GM19238 (cell line): ENCODE measurements at regions not wholly inside any gene's neighbourhood (a gene's known extent, or its start where the extent isn't known, plus 50 kb on each side); places are given as distances from the start of the nearest gene placed in this dataset.

Experiments
- DNase-seq: peaks from one replicate; pipeline ENCODE4 v3.0.0; 2011; ENCODE audit warnings: low spot score; ENCODE audit not compliant: insufficient read length

DNA sequence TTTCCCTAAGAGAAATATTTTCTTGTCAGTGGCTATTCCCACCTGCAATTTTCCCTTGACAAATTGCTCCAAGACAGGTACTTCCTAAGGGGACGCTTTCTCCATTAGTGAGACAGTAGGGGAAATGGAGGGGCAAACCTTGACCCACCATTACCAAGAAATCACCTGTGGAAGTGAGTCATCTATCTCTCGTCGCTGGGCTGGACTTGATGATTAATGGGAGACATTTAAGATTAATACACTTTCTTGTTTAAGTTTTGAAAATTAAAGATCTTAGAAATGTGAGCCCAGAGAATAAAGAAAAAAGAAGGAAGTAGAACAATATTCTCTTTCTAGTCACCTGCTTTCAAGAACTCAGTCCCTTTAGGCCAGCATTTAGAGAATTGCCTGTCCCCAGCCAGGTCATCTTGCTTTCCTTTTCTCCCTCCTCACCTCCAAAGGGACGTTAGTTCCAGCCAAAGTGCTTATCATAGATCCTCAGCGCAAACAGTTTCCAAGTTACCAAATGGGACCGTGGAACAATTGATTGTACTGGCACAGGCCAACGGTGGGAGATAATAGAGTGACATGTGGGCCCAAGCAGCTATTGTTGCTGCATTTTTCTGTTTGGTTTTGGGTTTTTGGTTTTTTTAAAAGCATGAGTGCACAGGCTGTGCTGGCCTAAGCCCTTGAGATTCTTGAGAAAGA is 284.4 kb downstream of the ENC1 start:
- DNase-seq = no peak

DNA sequence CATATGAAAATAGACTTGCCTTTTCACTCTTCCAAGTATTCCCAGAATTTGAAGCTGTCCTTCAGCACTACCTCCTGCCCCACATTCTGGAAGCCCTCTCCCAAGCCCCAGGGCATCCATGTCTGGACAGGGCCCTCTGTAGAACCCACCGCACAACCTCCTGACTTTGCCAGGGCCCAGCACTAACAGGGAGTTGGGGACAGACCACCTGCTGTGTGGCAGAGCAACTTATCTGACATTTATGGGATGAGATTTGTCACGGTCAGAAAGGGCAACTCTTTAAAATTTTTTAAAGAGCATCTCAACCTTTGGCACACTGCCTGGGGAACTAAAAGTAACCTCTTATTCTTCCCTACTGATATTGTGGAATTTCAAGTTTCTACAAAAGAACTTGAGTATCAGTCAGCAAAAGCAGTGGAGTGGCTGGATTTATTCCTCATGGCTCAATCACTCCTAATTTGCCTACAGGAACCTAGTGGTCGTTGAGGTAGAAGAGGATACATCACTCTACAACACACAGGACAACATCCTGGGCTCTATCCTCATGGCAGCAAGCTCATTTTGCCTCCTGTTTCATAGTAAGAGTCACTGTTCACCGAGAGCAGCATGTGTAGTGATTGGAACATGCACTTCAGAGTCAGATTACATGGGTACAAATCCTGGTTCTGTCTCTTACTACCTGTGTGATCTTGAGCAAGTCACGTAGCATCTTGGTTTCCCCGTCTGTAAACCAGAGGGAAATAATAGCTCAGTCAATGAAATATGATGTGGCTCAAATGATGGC is 285.3 kb downstream of the ENC1 start:
- DNase-seq = no peak

DNA sequence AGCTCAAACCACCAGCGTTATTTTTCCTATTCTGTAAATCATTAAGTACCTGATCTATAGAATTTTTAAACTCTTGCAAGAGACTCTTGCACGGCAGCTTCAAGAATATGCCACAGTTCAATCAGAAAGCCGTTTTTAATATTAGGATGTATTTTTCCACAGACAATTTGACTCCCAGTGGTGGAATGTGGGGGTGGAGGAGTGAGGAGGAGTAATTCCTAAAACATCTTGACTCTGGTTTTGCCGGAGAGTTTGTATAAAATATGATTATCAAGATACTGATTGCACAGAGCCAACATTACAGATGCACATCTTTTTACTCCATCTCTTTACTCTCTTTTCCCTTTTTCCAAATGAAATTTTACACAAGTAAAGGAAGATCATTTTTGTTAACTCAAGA is 288.3 kb downstream of the ENC1 start:
- no peak for DNase-seq

DNA sequence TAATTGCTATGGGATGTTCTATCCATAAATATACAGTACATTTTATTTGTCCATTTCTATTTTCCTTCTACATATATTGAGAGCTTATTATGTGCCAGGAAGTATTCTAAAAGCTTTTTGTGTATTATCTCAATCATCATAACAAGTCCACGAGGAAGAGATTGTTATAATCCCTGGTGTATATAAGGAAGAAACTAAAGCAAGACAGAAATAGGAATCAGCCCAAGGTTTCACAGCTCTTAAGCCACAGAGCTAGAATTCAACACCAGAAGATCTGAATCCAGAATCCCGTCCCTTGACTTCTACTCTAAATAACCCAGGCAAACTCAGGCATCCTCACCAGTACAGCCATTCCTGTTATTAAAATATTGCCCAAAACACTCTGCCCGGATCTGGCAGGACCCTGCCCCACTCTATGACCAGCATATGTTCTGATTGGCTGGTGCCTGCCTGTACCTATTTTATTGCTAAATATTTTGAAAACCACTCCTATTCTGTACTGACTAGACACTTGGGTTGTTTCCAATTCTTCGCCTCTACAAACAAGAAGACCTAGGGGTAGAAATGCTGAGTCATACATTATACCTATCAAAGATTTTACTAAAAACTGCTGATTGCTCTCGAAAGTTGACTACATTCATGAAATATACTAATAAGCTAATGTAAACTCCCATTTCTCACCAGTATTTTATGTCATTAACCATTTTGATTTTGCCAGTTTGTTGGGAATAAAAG is 297.4 kb downstream of the ENC1 start:
- DNase-seq = no peak

DNA sequence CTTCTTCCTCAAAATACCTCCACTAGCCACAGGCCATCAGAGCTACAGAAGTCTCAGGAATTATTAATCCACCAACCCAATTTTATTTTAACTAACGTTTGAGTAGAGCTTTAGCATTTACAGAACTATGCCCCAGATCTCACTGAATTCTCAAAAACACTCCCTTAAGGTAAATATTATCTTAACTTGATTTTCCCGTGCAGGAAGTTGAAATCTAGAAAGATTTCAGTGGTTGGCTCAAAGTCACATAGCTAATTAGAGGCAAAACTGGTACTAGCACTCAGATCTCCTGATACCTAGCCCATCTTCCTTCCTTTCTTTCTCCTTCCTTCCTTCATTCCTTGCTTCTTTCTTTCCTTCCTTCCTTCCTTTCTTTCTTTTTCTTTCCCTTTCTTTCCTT is 298.3 kb downstream of the ENC1 start:
- no peak for DNase-seq

DNA sequence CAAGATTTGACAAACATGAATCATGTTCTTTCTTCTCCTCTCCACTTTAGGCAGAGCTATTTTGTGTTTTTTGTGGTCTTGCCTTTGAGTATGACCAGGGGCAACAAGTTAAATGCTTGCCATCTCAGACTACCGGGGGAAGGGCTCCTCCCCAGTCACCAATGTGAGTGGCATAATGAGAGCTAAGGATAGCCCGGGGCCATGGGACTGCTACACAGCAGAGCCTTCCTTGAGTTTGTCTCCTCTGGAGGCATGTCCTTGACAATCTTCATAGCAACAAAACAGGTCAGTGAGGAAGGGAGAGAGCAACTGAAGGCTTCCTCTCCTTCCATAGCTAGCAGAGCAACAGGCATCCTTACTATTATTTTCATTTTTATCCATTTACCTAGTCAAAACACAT is 299.3 kb downstream of the ENC1 start:
- DNase-seq = no peak

DNA sequence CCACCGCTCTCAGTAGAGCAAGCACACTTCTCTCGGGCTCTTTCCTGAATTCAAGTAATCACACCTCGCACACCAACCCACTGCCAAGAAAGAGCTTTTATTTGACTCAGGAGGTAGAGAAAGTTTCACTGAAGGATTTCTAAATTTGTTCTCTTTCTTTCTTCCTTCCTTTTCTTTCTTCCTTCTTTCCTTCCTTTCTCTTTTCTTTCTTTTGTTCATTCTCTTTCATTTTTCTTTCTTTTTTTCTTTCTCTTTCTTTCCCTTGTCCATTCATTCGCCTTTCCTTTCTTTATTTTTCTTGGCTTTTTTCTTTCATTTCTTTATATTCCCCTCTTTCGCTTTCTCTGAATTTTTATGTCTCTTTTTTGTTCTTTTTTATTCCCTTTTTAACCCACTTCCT is 300.1 kb downstream of the ENC1 start:
- no peak for DNase-seq

DNA sequence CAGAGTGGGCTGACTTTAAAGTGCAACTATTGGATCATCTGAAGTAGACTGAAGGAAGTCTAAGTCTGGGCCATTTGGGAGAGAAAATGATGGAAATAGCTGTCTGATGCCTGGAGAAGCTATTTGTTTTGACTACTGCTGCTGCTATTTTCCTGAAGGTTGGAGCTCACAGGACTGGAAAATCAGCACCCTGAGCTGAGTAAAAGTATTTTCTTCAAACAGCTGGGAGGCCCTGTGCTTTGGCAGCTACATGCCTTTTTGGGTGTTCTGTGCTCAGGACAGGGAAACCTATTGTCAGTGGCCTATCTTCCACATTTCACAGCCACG is 302.6 kb downstream of the ENC1 start:
- DNase-seq = no peak

DNA sequence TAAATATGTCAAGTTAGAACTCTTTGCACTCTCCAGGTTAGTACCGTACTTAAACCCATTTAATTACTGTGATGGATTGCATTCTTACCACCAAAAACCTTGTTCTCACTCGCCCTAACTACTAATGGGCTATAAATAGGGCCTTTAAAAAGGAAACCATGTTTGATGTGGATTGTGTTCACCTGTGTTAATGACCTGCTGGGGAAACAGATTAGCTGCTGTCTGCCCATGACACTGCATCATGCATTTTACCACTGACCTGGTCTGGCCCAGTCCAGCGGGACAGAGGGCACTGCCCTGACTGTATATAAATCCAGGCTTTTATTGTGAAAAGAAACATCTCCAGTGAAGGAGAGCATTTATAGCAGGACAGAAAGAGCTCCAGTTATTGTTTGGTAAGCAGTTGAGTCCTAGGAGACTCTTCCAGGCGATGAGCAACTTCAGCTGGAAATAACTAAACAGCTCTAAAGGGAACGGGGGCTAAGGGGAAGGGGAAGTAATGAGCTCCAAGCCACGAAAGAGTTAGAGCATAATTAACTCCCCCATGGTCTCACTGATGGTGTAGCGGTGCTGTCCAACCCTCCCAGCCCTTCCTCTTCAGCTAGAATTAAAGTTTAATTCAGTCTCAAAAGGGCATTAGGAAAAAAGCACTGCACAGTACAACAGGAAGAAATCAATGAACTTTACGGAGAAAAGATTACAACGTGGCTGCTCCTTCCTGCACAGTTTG is 303.1 kb downstream of the ENC1 start:
- DNase-seq = no peak

DNA sequence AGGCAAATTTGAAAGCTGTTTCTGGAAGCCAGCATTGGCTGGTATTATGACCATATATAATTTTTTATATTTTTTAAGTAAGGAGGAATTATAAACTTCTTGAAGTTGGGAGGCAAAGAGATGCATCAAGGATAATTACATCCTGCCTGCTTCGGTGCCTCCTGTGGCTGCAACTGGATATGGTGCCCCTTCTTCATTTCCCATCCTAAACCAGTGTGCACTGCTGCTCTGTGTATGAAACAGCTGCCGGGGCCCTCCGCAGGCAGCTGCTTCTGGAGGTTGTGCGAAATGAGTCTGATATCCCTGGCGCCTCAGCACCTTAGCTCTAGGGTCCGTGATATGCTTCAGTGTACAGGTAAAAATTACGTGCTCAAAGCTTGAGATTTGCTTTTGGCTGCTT is 304.2 kb downstream of the ENC1 start:
- DNase-seq = no peak

DNA sequence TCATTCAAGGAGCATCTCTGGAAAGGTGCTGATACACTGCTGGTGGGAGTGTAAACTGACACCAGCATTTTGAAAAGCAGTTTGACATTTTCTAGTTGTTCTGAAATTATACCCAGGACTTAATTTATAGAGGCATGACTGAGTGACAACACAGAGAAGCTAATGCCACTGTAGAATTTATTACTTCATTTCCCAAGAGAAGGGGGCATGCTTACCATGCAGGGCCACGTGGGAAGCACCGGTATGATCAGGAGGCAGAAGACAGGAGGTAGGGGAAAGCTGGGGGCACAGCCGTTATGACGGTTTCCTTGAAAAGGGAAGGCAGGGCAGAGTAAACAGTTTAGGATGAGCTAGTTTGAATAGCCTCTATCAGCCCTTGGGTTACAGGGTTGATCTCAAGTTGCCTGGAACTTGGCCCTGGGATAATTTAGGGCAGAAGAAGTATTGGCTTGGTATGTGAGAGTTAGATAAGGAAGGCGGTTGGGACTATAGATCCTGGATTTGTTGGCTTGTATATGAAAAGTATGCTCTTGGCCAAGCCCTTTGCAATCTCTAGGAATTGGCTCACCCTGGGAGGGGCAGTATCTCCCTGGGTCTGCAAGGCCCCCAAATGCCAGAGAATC is 305.7 kb downstream of the ENC1 start:
- no peak for DNase-seq

DNA sequence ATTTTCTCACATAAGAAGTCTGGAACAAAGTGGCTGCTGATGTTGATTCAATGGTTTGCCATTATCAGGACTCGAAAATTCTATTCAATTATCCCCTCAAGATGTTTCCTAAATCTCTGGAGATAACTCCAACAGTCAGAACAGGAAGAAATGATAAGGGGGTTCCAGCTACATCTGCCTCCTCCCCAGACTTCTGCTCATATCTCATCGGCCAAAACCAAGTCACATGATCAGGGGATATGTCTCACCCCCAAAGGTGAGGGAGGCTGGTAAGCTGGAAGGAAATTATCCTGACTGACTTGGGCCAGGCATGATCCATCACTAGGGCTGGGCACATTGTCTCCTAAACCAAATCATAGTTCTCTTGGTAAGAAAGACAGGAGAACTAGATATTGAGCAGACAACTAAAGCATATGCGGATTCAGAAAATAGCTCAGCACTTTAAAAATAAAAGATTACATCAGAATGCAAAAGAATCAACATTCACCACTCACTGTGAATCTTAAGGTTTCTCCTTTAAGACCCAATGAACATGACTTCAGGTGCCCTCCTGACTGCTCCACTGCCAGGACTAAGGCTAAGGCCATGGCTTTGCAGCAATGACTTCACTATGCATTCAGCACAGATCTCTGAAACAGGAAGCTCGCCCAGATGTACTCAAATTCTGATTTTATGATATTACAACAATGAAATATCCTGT is 306.3 kb downstream of the ENC1 start:
- DNase-seq = no peak

DNA sequence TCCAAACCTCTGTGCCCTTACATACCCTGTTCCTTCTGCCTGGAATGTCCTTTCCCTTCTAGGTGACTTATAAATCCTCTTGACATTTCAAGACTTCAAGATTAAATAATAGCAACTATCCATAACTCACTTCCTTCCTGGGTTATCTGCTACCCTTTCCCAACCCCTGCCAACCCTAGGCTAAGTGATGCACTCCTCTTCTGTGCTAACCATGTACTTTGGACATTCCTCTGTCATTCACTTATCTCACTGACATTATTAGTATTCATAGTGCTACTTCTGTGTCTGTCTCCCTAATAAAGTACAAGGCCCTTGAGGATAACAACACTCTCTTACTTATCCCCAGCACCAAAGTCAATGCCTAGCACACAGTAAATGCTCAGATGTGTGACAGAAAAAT is 307.1 kb downstream of the ENC1 start:
- no peak for DNase-seq

DNA sequence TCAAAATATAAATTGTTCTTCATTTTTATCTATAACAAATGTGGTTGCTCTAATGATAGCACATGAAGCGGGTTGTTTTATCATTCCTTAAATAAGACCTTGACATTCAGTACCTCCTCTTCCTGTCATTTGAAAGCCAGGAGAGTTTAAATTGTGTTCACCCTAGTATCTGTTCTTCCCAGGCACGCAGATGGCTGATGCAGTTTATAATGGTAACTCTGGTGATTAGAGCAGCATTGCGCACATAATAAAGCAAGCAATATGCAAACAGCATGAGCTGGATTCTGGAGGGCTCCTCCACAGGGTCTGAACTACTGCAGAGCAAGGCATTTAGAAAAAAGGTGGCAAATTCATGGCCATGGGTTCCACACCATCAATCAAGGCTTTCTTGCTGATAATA is 307.8 kb downstream of the ENC1 start:
- no peak for DNase-seq

DNA sequence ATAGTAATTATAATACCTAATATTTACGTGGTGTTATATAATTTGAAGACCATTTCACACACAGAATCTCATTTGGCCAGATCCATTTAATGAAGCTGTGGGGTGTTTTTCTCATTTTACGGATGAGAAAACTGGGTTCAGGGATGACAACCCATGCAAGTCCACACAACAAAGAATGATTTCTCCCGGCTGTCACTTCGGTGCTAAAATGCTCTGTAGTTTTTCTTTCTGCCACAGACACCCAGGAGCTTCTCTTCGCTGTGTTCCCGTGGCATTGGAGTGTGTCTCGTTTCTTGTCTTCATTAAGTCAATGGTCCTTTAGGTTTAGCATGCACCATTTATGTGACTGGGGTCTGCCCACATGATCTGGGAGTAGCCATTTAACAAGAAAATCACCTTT is 308.5 kb downstream of the ENC1 start:
- no peak for DNase-seq

DNA sequence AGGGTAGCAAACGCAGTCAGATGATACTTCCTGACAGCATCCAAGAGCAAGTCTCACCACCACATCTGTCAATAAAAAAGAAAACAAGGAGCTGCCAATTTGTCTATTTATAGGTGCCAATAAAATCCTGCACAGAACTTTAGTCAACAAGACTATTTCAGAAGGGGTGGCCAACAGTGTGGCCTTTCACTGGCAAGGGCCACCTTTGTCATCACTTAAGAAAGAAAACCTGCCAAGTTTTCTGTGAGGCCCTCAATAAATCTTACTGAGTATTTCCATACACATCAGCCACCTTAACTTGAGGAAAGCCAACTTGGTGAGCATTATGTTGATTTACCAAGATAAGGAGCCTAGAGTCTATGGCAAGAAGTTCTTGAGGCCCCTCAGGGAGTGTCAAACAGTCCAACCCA is 312.3 kb downstream of the ENC1 start:
- DNase-seq = no peak

DNA sequence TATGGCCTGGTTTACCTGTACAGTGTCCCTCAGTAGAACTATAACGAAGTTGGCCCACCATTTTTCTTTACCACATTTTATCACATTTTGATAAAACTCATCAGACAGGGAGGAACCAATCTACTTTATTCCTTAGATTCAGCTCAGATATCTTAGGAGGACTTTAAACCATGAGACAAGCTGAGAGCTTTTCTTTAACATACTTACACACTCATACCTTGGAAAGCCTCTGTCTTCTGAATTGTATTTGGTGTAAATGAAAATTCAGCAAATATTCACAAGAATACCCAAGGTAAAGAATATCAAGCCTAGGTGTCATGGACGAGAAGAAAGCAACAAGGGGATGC is 313.2 kb downstream of the ENC1 start:
- no peak for DNase-seq

DNA sequence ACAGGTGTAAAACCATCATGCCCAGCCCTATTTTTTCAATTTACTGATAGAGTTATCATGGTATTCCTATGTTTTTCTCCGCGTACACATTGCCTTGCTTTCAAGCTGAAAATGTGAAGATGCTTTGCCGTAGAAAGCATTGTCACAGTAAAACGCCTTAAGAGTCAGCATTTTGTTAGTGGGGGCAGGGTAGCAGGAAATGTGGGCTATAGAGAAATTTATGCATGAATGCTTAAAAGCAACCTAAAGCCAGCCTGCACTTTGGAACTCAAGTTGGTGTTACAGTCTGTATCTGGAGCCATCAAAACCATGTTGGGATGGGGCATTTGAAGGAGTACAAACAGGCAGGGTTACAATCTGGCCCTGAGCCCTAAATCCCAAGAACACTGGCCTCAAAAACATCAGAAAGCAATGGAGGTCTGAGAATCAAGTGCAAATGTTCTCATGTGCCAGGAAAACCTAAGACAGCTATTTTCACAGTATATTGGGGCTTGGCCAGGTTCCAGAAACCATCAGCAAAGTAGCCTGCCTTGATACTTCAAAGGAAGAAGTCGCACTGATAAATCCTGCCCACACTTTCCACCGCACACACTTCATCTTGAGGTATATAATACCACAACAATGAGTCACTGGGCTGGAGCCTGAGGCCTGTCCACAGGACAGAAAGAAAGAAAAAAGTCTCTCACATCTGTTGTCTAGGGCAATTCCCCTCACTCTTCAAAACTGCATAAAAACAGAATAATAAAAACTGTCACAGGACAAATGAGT is 313.8 kb downstream of the ENC1 start:
- peak; percentile 11 for DNase-seq

DNA sequence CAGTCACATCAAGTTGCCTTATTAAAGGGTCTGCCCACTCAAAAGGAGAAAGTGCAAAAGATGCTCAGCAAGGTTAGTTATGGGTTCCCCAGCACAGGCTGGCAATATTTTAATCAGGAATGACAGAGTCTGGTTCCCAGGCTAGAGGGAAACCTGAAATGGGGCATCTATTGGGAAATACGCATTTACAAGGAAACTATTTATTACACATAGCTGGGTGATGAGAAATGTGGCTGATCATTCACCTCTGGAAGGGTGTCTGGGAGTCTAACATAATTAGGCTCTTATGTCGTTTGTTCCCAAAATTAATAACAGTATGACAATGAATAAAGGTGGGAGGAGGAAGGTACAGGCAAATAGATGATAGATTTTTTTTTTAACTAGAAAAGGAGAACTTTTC is 314.7 kb downstream of the ENC1 start:
- DNase-seq = no peak

DNA sequence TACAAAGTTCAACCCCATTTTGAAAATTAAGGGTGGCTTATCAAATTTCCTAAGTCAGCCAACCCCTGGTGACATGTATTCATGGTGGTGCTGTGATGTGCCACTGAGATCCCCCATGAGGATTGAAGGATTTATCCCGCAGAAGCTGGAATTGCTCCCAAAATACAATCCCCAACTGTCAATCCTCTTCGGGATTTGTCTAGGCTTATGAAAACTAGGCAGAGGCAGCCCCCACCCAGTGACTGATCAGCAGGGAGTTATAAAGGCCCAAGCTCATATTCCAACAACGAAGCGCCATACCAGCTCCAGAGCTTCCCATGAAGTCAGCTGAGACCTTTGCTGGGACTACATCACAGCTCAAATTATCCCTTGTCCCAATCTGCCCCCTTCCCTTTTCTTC is 316.0 kb downstream of the ENC1 start:
- DNase-seq = no peak
